ENCODE measurements at regions not wholly inside any gene's neighbourhood (a gene's known extent, or its start where the extent isn't known, plus 50 kb on each side); places are given as distances from the start of the nearest gene placed in this dataset.
"Not testable (repeated sequence)": the region's sequence is repeated elsewhere in the genome, so short reads cannot be mapped to it uniquely, and the experiment has no call there.

GRCh38 chrX:39427906-39428305 is 626.6 kb downstream of the MID1IP1 start:
- FAIRE-seq = no peak
- DNase-seq (ENCODE audit: insufficient read length) = no peak
- no peak for TF ChIP-seq POLR2A (IDR thresholded peaks at IDR 0.05; ENCODE audit: low read depth, low read length)
- TF ChIP-seq POLR2AphosphoS5 (IDR thresholded peaks at IDR 0.05; ENCODE audit: low read depth, low read length) = no peak
- TF ChIP-seq TAF1 (IDR thresholded peaks at IDR 0.05; ENCODE audit: borderline replicate concordance, low read depth, low read length) = no peak

- FAIRE-seq = no peak
- TF ChIP-seq POLR2AphosphoS5 (IDR thresholded peaks at IDR 0.05; ENCODE audit: low read depth, low read length) (no peak), POLR2A (IDR thresholded peaks at IDR 0.05; ENCODE audit: low read depth, low read length) (no peak), TAF1 (IDR thresholded peaks at IDR 0.05; ENCODE audit: borderline replicate concordance, low read depth, low read length) (no peak)
- DNase-seq (ENCODE audit: insufficient read length) = no peak
Measured at GRCh38 chrX:39430551-39430950, 629.3 kb downstream of the MID1IP1 start.

- DNase-seq (ENCODE audit: insufficient read length) (no peak), FAIRE-seq (no peak)
- TF ChIP-seq POLR2A (IDR thresholded peaks at IDR 0.05; ENCODE audit: low read depth, low read length) (no peak), TAF1 (IDR thresholded peaks at IDR 0.05; ENCODE audit: borderline replicate concordance, low read depth, low read length) (no peak), POLR2AphosphoS5 (IDR thresholded peaks at IDR 0.05; ENCODE audit: low read depth, low read length) (no peak)
Measured at GRCh38 chrX:39431893-39432292, 630.6 kb downstream of the MID1IP1 start.

- peak; percentile 66 for FAIRE-seq
- DNase-seq (ENCODE audit: insufficient read length) = not testable (repeated sequence)
Measured at GRCh38 chrX:39434671-39435070, 633.4 kb downstream of the MID1IP1 start.

- FAIRE-seq; DNase-seq (ENCODE audit: insufficient read length): not testable (repeated sequence)
Measured at GRCh38 chrX:39436538-39436937, 635.3 kb downstream of the MID1IP1 start.

GRCh38 chrX:39437670-39438441 is 636.6 kb downstream of the MID1IP1 start:
- DNase-seq (ENCODE audit: insufficient read length) (no peak), FAIRE-seq (peak; percentile 61)
- TF ChIP-seq POLR2A (IDR thresholded peaks at IDR 0.05; ENCODE audit: low read depth, low read length) (no peak), TAF1 (IDR thresholded peaks at IDR 0.05; ENCODE audit: borderline replicate concordance, low read depth, low read length) (no peak), POLR2AphosphoS5 (IDR thresholded peaks at IDR 0.05; ENCODE audit: low read depth, low read length) (no peak)

- FAIRE-seq (peak; percentile 24), DNase-seq (ENCODE audit: insufficient read length) (no peak)
- no peak for TF ChIP-seq POLR2AphosphoS5 (IDR thresholded peaks at IDR 0.05; ENCODE audit: low read depth, low read length)
Measured at GRCh38 chrX:39438603-39439602, 637.6 kb downstream of the MID1IP1 start.

GRCh38 chrX:39439906-39440798 is 638.9 kb downstream of the MID1IP1 start:
- TF ChIP-seq POLR2AphosphoS5 (IDR thresholded peaks at IDR 0.05; ENCODE audit: low read depth, low read length) (no peak), TAF1 (IDR thresholded peaks at IDR 0.05; ENCODE audit: borderline replicate concordance, low read depth, low read length) (no peak), POLR2A (IDR thresholded peaks at IDR 0.05; ENCODE audit: low read depth, low read length) (no peak)
- FAIRE-seq = peak; percentile 87
- DNase-seq (ENCODE audit: insufficient read length) = no peak

- FAIRE-seq = peak; percentile 76
- TF ChIP-seq POLR2A (IDR thresholded peaks at IDR 0.05; ENCODE audit: low read depth, low read length) = no peak
- TF ChIP-seq TAF1 (IDR thresholded peaks at IDR 0.05; ENCODE audit: borderline replicate concordance, low read depth, low read length) = no peak
- no peak for TF ChIP-seq POLR2AphosphoS5 (IDR thresholded peaks at IDR 0.05; ENCODE audit: low read depth, low read length)
Measured at GRCh38 chrX:39440799-39441284, 639.6 kb downstream of the MID1IP1 start.

GRCh38 chrX:39442332-39442731 is 641.1 kb downstream of the MID1IP1 start:
- TF ChIP-seq POLR2A (IDR thresholded peaks at IDR 0.05; ENCODE audit: low read depth, low read length) = no peak
- TF ChIP-seq TAF1 (IDR thresholded peaks at IDR 0.05; ENCODE audit: borderline replicate concordance, low read depth, low read length) = no peak
- TF ChIP-seq POLR2AphosphoS5 (IDR thresholded peaks at IDR 0.05; ENCODE audit: low read depth, low read length) = no peak
- DNase-seq (ENCODE audit: insufficient read length) (no peak), FAIRE-seq (peak; percentile 90)

More at GRCh38 chrX:39440799-39441284, 639.6 kb downstream of the MID1IP1 start:
- no peak for DNase-seq (ENCODE audit: insufficient read length)

GRCh38 chrX:39443240-39443639 is 642.0 kb downstream of the MID1IP1 start:
- TF ChIP-seq TAF1 (IDR thresholded peaks at IDR 0.05; ENCODE audit: borderline replicate concordance, low read depth, low read length) (no peak), POLR2A (IDR thresholded peaks at IDR 0.05; ENCODE audit: low read depth, low read length) (no peak), POLR2AphosphoS5 (IDR thresholded peaks at IDR 0.05; ENCODE audit: low read depth, low read length) (no peak)
- no peak for DNase-seq (ENCODE audit: insufficient read length)
- FAIRE-seq = no peak

Measured in GM12892 (cell line).